IMR-90 (cell line): ENCODE measurements at regions not wholly inside any gene's neighbourhood (a gene's known extent, or its start where the extent isn't known, plus 50 kb on each side); places are given as distances from the start of the nearest gene placed in this dataset.

Source experiments
- ATAC-seq: fragments of 200-7000 bp; cut with Tn5 transposase; 2 replicates; pipeline ENCODE4 v1.9.1; 2020; ENCODE audit warnings: low read depth, mild to moderate bottlenecking, moderate library complexity
- BruUV-seq: library from RNA; stranded (reverse); fragments of 400-500 nt; replicated peaks from 2 replicates; lab custom pipeline; 2021; lab: Mats Ljungman, UMichigan
- CTCF ChIA-PET: fragments of 300-600 bp; formaldehyde crosslinking; extraction: SDS; loops from one replicate; lab custom pipeline; 2021; ENCODE audit warnings: antibody characterized with exemption; lab: Yijun Ruan, JAX
- POLR2A ChIA-PET: fragments of 300-600 bp; sonication (Branson Sonifier 250); formaldehyde crosslinking; loops from one replicate; lab custom pipeline; 2022; ENCODE audit warnings: antibody characterized with exemption; ENCODE audit not compliant: unreplicated experiment; lab: Charles Lee
- DNase-seq: peaks from one replicate; pipeline ENCODE4 v3.0.0; 2013
- H2AFZ ChIP-seq: replicated peaks from 2 replicates; pipeline ENCODE3; 2013; ENCODE audit warnings: low read length, mild to moderate bottlenecking; ENCODE audit not compliant: poor library complexity
- H2AK5ac ChIP-seq: 2 replicates; pipeline ENCODE4 v1.6.1; 2013; ENCODE audit warnings: low read depth, low read length, inconsistent platforms
- H2AK9ac ChIP-seq: replicated peaks from 2 replicates; pipeline ENCODE3; 2013; ENCODE audit warnings: mild to moderate bottlenecking, low read depth, low read length, moderate library complexity; ENCODE audit not compliant: poor library complexity
- H2BK120ac ChIP-seq: 2 replicates; pipeline ENCODE4 v1.6.1; 2013; ENCODE audit warnings: low read depth, low read length, inconsistent platforms
- H2BK15ac ChIP-seq: 3 replicates; pipeline ENCODE4 v1.6.1; 2013; ENCODE audit warnings: low read depth, low read length, inconsistent platforms
- H2BK20ac ChIP-seq: 2 replicates; pipeline ENCODE4 v1.6.1; 2013; ENCODE audit warnings: low read depth, mild to moderate bottlenecking, inconsistent platforms, low read length, moderate library complexity
- H2BK5ac ChIP-seq: 2 replicates; pipeline ENCODE4 v1.6.1; 2013; ENCODE audit warnings: mild to moderate bottlenecking, low read depth, low read length, inconsistent platforms; ENCODE audit not compliant: poor library complexity, severe bottlenecking
- H3K14ac ChIP-seq: replicated peaks from 2 replicates; pipeline ENCODE4 v1.6.1; 2013; ENCODE audit warnings: low read depth, low read length, inconsistent platforms
- H3K18ac ChIP-seq: 2 replicates; pipeline ENCODE4 v1.6.1; 2013; ENCODE audit warnings: low read depth, low read length, control low read depth
- H3K23ac ChIP-seq: 2 replicates; pipeline ENCODE4 v1.6.1; 2013; ENCODE audit warnings: low read depth, low read length, inconsistent platforms
- H3K27ac ChIP-seq: 2 replicates; pipeline ENCODE4 v1.5.1; 2013; ENCODE audit warnings: mild to moderate bottlenecking, control low read depth, low read length; ENCODE audit not compliant: insufficient read depth
- H3K27me3 ChIP-seq: 2 replicates; pipeline ENCODE4 v1.6.1; 2013; ENCODE audit warnings: low read length; ENCODE audit not compliant: control insufficient read depth, insufficient read depth
- H3K36me3 ChIP-seq: 2 replicates; pipeline ENCODE4 v1.6.1; 2013; ENCODE audit warnings: low read length, mixed read lengths; ENCODE audit not compliant: control insufficient read depth, insufficient read depth
- H3K4ac ChIP-seq: 2 replicates; pipeline ENCODE4 v1.6.1; 2013; ENCODE audit warnings: low read depth, low read length, inconsistent platforms
- H3K4me1 ChIP-seq: 2 replicates; pipeline ENCODE4 v1.6.1; 2013; ENCODE audit warnings: low read length, mixed read lengths; ENCODE audit not compliant: control insufficient read depth, insufficient read depth
- H3K4me2 ChIP-seq: 2 replicates; pipeline ENCODE4 v1.6.1; 2013; ENCODE audit warnings: low read depth, mild to moderate bottlenecking, control low read depth, low read length, moderate library complexity
- H3K4me3 ChIP-seq: 2 replicates; pipeline ENCODE4 v1.5.1; 2013; ENCODE audit warnings: low read depth, mild to moderate bottlenecking, control low read depth, low read length, moderate library complexity; ENCODE audit not compliant: insufficient read depth
- H3K56ac ChIP-seq: 2 replicates; pipeline ENCODE4 v1.6.1; 2013; ENCODE audit warnings: low read length, inconsistent platforms; ENCODE audit not compliant: insufficient read depth; ENCODE audit errors: extremely low read depth
- H3K79me1 ChIP-seq, 2 experiments: 2 replicates each; pipeline ENCODE4 v1.6.1; 2013; ENCODE audit warnings: low read length in 2 of 2, inconsistent platforms in 1 of 2, low read depth in 1 of 2
- H3K9ac ChIP-seq: 2 replicates; pipeline ENCODE4 v1.6.1; 2013; ENCODE audit warnings: low read depth, low read length, control low read depth
- H3K9me1 ChIP-seq: 2 replicates; pipeline ENCODE4 v1.6.1; 2013; ENCODE audit warnings: low read length, inconsistent platforms; ENCODE audit not compliant: insufficient read depth
- H3K9me3 ChIP-seq: 2 replicates; pipeline ENCODE4 v1.6.1; 2013; ENCODE audit warnings: low read length; ENCODE audit not compliant: control insufficient read depth, insufficient read depth
- H4K20me1 ChIP-seq: 2 replicates; pipeline ENCODE4 v1.6.1; 2013; ENCODE audit warnings: low read length, inconsistent platforms; ENCODE audit not compliant: insufficient read depth
- H4K5ac ChIP-seq: 2 replicates; pipeline ENCODE4 v1.6.1; 2013; ENCODE audit warnings: mild to moderate bottlenecking, low read depth, low read length, control low read depth
- H4K8ac ChIP-seq, 2 experiments: 2 replicates each; pipeline ENCODE4 v1.6.1; 2013; ENCODE audit warnings: low read depth in 2 of 2, low read length in 2 of 2, control low read depth in 1 of 2, inconsistent platforms in 1 of 2
- H4K91ac ChIP-seq: 2 replicates; pipeline ENCODE4 v1.6.1; 2013; ENCODE audit warnings: low read depth, low read length, inconsistent platforms; ENCODE audit not compliant: insufficient read depth
- CEBPB ChIP-seq: IDR thresholded peaks from 2 replicates; pipeline ENCODE4 v1.6.1; 2012; ENCODE audit warnings: low read depth, low read length, improper control_type of control experiment
- FOS ChIP-seq: fragments of 150-350 bp; IDR thresholded peaks from 2 replicates; pipeline ENCODE4 v1.6.1; 2016; ENCODE audit warnings: low read depth, low read length
- MXI1 ChIP-seq: IDR thresholded peaks from 2 replicates; pipeline ENCODE4 v1.6.1; 2012; ENCODE audit warnings: low read depth, mild to moderate bottlenecking, low read length, moderate library complexity, borderline replicate concordance
- RCOR1 ChIP-seq: IDR thresholded peaks from 2 replicates; pipeline ENCODE4 v1.6.1; 2012; ENCODE audit warnings: mild to moderate bottlenecking, low read length, improper control_type of control experiment; ENCODE audit not compliant: insufficient replicate concordance
- RFX5 ChIP-seq: IDR thresholded peaks from 2 replicates; pipeline ENCODE4 v1.8.0; 2012; ENCODE audit warnings: low read depth, mild to moderate bottlenecking, low read length, moderate library complexity
- dilution Hi-C: fragments of 300-500 bp; cut with HindIII; formaldehyde crosslinking; loops from one replicate; pipeline ENCODE4 v1.14.3; 2018; ENCODE audit warnings: low sequenced_read_pairs; ENCODE audit not compliant: unreplicated experiment
- in situ Hi-C: fragments of 300-500 bp; cut with MboI; formaldehyde crosslinking; loops from 3 replicates; pipeline ENCODE4 v1.14.3; 2019; ENCODE audit warnings: low sequenced_read_pairs, inconsistent platforms, mixed read lengths
- intact Hi-C: fragments of 100-400 bp; cut with micrococcal nuclease; formaldehyde crosslinking; loops from 2 replicates; pipeline ENCODE4 v1.10.0; 2022
- TF ChIP-seq, protein P1 (sequence below): fragments of 150-350 bp; IDR thresholded peaks from 2 replicates; pipeline ENCODE4 v1.6.1; 2017; ENCODE audit warnings: mild to moderate bottlenecking, antibody characterized with exemption, low read length, low read depth

DNA sequence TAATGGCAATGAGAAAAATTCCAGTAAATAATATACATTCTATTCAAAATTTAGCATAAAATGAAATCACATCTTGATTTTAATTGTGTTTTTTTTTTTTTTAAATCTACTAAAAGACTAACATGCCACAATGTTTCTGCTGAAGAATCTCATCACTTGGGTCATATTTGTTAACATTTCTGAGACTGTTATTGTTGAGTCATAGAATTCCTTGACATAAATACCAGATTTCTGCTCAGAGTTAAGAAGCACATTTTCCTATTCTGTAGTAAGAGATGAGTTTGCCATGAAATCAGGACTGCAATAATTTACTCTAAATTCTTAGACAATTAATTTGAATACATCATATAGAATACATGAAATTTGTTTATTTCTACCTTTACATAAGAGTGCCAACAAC is 154.9 kb upstream of the KYNU start:
- Histone ChIP-seq H2BK5ac (peak overlapping the region; percentile 82), H3K56ac (no peak overlapping the region), H2AK5ac (no peak overlapping the region), H3K9me3 (no peaks in the 10 kb centered on the region), H2AK9ac (no peak overlapping the region), H3K9ac (no peak overlapping the region), H3K9me1 (peaks cover 3% of the 10 kb centered on the region; the same call in 1 of the 2 replicates), H3K4me1 (peaks cover 5% of the 10 kb centered on the region), H2BK20ac (no peak overlapping the region), H3K14ac (no peak overlapping the region), H3K4me3 (no peak overlapping the region), H3K36me3 (no peaks in the 10 kb centered on the region), H3K27me3 (no peaks in the 10 kb centered on the region), H3K79me1 (no peaks in the 10 kb centered on the region), H2BK15ac (no peak overlapping the region), H3K4ac (no peak overlapping the region), H4K8ac (no peak overlapping the region), H3K4me2 (no peak overlapping the region), H3K23ac (no peak overlapping the region), H2AFZ (no peak overlapping the region), H3K27ac (no peak overlapping the region), H4K20me1 (no peaks in the 10 kb centered on the region), H4K91ac (no peak overlapping the region), H4K5ac (no peak overlapping the region), H3K18ac (no peak overlapping the region), H2BK120ac (no peak overlapping the region)
- TF ChIP-seq RFX5 = no peak
- peak; percentile 30; the same call in 1 of the 2 replicates for TF ChIP-seq FOS
- TF ChIP-seq, protein P1, sequence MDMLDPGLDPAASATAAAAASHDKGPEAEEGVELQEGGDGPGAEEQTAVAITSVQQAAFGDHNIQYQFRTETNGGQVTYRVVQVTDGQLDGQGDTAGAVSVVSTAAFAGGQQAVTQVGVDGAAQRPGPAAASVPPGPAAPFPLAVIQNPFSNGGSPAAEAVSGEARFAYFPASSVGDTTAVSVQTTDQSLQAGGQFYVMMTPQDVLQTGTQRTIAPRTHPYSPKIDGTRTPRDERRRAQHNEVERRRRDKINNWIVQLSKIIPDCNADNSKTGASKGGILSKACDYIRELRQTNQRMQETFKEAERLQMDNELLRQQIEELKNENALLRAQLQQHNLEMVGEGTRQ = no peak
- TF ChIP-seq RCOR1 = no peak
- peak; percentile 21; the same call in 1 of the 2 replicates for TF ChIP-seq CEBPB
- TF ChIP-seq MXI1 = no peak
- intact Hi-C loops (loop anchor here (5.0 kb wide), 1 partner anchor 140 kb away; no protein-coding TSS in a partner anchor), in situ Hi-C loops (no loop called here), dilution Hi-C loops (no loop called here)
- DNase-seq (peak; percentile 86), ATAC-seq (peak; percentile 93)
- CTCF ChIA-PET = interaction anchor here (0.7 kb wide), 1 partner anchor 801 kb away, joined by 4 read pairs; no protein-coding TSS in a partner anchor
- POLR2A ChIA-PET = no interaction called here
- BruUV-seq = no TSS peak
